ENCODE measurements at regions not wholly inside any gene's neighbourhood (a gene's known extent, or its start where the extent isn't known, plus 50 kb on each side); places are given as distances from the start of the nearest gene placed in this dataset.

DNA sequence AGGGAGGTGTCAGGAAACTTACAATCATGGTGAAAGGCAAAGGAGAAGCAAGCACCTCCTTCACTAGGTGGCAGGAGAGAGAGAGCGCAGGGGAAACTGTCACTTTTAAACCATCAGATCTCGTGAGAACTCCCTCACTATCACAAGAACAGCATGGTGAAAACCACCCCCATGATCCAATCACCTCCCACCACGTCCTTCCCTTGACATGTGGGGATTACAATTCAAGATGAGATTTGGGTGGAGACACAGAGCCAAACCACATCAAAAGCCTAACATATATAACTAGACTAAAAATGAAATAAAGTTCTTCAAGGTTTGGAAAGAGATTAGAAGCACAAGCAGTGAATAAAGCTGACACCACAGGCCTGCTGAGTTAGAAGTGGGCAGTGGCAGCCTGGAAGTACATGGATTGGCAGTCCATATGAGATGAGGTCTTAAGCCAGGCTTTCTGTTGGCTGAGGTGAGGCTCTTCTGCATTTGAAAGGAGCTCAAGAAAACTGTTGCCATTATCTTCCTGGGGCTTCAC lies 96.4 kb upstream of the MDFIC start:
- H3K27ac Mint-ChIP-seq = no peak overlapping the region
- peaks cover 21% of the 10 kb centered on the region for H3K36me3 Mint-ChIP-seq
- H3K9me3 Mint-ChIP-seq = peaks cover 32% of the 10 kb centered on the region
- no peak overlapping the region for H3K4me3 Mint-ChIP-seq
- H3K27me3 Mint-ChIP-seq (ENCODE audit: low read depth) = no peaks in the 10 kb centered on the region
- peaks cover 17% of the 10 kb centered on the region for H3K4me1 Mint-ChIP-seq
- no peak for DNase-seq (ENCODE audit: low spot score in 2 of 2, unreplicated experiment in 2 of 2)
- TF ChIP-seq, protein P1, sequence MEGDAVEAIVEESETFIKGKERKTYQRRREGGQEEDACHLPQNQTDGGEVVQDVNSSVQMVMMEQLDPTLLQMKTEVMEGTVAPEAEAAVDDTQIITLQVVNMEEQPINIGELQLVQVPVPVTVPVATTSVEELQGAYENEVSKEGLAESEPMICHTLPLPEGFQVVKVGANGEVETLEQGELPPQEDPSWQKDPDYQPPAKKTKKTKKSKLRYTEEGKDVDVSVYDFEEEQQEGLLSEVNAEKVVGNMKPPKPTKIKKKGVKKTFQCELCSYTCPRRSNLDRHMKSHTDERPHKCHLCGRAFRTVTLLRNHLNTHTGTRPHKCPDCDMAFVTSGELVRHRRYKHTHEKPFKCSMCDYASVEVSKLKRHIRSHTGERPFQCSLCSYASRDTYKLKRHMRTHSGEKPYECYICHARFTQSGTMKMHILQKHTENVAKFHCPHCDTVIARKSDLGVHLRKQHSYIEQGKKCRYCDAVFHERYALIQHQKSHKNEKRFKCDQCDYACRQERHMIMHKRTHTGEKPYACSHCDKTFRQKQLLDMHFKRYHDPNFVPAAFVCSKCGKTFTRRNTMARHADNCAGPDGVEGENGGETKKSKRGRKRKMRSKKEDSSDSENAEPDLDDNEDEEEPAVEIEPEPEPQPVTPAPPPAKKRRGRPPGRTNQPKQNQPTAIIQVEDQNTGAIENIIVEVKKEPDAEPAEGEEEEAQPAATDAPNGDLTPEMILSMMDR (IDR thresholded peaks at IDR 0.05; ENCODE audit: unreplicated experiment) = no peak

GRCh38 chr7:114830952-114831351 lies 90.9 kb upstream of the MDFIC start:
- Mint-ChIP-seq H3K4me3 (no peak overlapping the region), H3K27me3 (ENCODE audit: low read depth) (no peaks in the 10 kb centered on the region), H3K4me1 (peaks cover 7% of the 10 kb centered on the region), H3K36me3 (peaks cover 17% of the 10 kb centered on the region), H3K9me3 (peaks cover 25% of the 10 kb centered on the region), H3K27ac (no peak overlapping the region)
- no peak for DNase-seq (ENCODE audit: low spot score in 2 of 2, unreplicated experiment in 2 of 2)
- TF ChIP-seq, protein P1 (IDR thresholded peaks at IDR 0.05; ENCODE audit: unreplicated experiment) = no peak

DNA sequence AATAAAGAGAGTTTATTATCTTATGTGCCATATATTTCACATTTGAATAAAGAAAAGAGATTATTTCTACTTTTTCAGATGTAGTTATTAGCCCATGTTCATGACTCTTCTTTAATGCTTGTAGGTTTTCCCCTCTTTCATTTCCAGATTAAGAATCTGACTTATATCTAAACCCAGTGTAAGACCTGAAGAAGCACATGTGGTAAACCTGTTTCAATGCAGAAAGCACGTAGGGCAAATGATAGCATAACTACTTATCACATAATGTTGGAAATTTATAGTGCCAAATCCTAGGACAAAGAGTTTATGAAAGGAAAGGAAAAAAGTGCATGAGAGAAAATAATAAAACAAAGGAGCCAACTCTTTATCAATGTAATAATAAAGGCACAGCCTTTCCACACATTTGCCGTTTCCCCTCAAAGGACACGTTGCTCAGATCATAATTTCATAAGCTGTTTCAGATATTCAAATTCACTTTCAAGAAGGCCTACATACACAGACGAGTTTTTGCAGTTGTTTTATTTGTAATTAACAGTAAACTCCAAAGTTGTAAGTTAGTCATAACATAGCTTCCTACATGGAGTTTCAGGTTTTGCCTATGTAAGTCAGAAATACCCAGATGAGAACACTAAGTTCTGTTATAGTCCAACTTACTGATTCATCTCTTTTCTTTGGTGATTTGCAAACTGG lies 88.8 kb upstream of the MDFIC start:
- TF ChIP-seq, protein P1 (IDR thresholded peaks at IDR 0.05; ENCODE audit: unreplicated experiment) = no peak
- Mint-ChIP-seq H3K4me3 (no peak overlapping the region), H3K27me3 (ENCODE audit: low read depth) (no peaks in the 10 kb centered on the region), H3K27ac (no peak overlapping the region), H3K36me3 (peaks cover 6% of the 10 kb centered on the region), H3K4me1 (peaks cover 10% of the 10 kb centered on the region), H3K9me3 (peaks cover 9% of the 10 kb centered on the region)
- no peak for DNase-seq (ENCODE audit: low spot score in 2 of 2, unreplicated experiment in 2 of 2)

DNA sequence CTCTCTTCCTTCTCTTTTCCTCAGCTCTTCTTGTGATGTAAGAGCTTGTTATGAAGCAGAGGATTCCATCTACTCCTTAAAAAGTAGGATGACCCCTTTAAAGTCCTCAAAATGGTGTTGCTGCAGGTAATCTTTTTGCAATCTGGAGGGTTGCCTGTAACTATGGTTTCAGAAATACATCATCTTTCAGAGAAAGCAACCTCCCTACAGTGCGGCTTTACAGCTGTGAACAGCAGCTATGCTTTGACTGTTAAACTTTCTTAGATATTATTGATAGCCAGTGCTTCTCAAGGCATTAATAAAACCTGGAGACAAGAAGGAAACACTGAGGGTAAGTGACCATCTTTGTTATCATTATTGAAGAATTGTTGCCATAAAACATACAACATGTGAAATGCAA lies 86.6 kb upstream of the MDFIC start:
- DNase-seq (ENCODE audit: low spot score in 2 of 2, unreplicated experiment in 2 of 2) = no peak
- no peak overlapping the region for H3K4me3 Mint-ChIP-seq
- TF ChIP-seq, protein P1 (IDR thresholded peaks at IDR 0.05; ENCODE audit: unreplicated experiment) = no peak
- no peaks in the 10 kb centered on the region for H3K27me3 Mint-ChIP-seq (ENCODE audit: low read depth)
- H3K36me3 Mint-ChIP-seq = no peaks in the 10 kb centered on the region
- no peaks in the 10 kb centered on the region for H3K9me3 Mint-ChIP-seq
- no peak overlapping the region for H3K27ac Mint-ChIP-seq
- H3K4me1 Mint-ChIP-seq = peaks cover 17% of the 10 kb centered on the region

DNA sequence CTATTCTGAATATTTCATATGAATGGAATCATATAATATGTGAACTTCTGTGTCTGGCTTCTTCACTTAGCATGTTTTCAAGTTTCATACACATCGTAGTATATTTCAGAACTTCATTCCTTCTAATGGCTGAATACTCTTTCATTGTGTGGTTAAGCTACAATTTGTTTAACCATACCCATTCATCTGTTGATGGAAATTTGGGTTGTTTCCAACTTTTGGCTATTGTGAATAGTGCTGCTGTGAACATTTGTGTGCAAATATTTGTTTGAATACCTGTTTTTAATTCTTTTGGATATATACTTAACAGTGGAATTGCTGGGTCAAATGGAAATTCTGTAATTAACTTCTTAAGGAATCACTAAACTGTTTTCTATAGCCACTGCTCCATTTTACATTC lies 86.0 kb upstream of the MDFIC start:
- no peak overlapping the region for H3K27ac Mint-ChIP-seq
- H3K36me3 Mint-ChIP-seq = no peaks in the 10 kb centered on the region
- no peaks in the 10 kb centered on the region for H3K27me3 Mint-ChIP-seq (ENCODE audit: low read depth)
- TF ChIP-seq, protein P1 (IDR thresholded peaks at IDR 0.05; ENCODE audit: unreplicated experiment) = no peak
- DNase-seq (ENCODE audit: low spot score in 2 of 2, unreplicated experiment in 2 of 2) = no peak
- H3K9me3 Mint-ChIP-seq = no peaks in the 10 kb centered on the region
- peaks cover 17% of the 10 kb centered on the region for H3K4me1 Mint-ChIP-seq
- H3K4me3 Mint-ChIP-seq = no peak overlapping the region
